Calu3 (cell line): ENCODE measurements at regions not wholly inside any gene's neighbourhood (a gene's known extent, or its start where the extent isn't known, plus 50 kb on each side); places are given as distances from the start of the nearest gene placed in this dataset.

Experiments used
- BruUV-seq: library from RNA; stranded (reverse); fragments of 400-500 nt; replicated peaks from 2 replicates; lab custom pipeline; 2021; lab: Mats Ljungman, UMichigan
- CTCF ChIA-PET: fragments of 300-600 bp; sonication (Branson Sonifier 250); formaldehyde crosslinking; loops from one replicate; lab custom pipeline; 2022; ENCODE audit warnings: antibody characterized with exemption; lab: Charles Lee
- DNase-seq: peaks from one replicate; pipeline ENCODE4 v3.0.0; 2022
- H3K27ac Mint-ChIP-seq: one replicate; pipeline ENCODE4 v1.8.0; 2022; ENCODE audit warnings: mixed read lengths; ENCODE audit not compliant: unreplicated experiment
- H3K27me3 Mint-ChIP-seq: one replicate; pipeline ENCODE4 v1.8.0; 2022; ENCODE audit warnings: mixed read lengths; ENCODE audit not compliant: unreplicated experiment
- H3K36me3 Mint-ChIP-seq: one replicate; pipeline ENCODE4 v1.8.0; 2022; ENCODE audit warnings: mild to moderate bottlenecking, moderate library complexity, mixed read lengths; ENCODE audit not compliant: insufficient read depth, unreplicated experiment
- H3K4me1 Mint-ChIP-seq: one replicate; pipeline ENCODE4 v1.8.0; 2022; ENCODE audit warnings: mild to moderate bottlenecking, low read depth, mixed read lengths; ENCODE audit not compliant: unreplicated experiment
- H3K4me3 Mint-ChIP-seq: one replicate; pipeline ENCODE4 v1.8.0; 2022; ENCODE audit warnings: mild to moderate bottlenecking, low read depth, moderate library complexity, mixed read lengths; ENCODE audit not compliant: unreplicated experiment
- H3K9me3 Mint-ChIP-seq: one replicate; pipeline ENCODE4 v1.8.0; 2022; ENCODE audit warnings: low read depth, mixed read lengths; ENCODE audit not compliant: unreplicated experiment
- CTCF ChIP-seq: fragments of 200-600 bp; IDR thresholded peaks from one replicate; pipeline ENCODE4 v1.8.0; 2022; ENCODE audit warnings: antibody characterized with exemption; ENCODE audit not compliant: unreplicated experiment
- intact Hi-C: fragments of 100-400 bp; cut with micrococcal nuclease; formaldehyde crosslinking; loops from one replicate; pipeline ENCODE4 v1.10.0; 2022; ENCODE audit not compliant: unreplicated experiment

DNA sequence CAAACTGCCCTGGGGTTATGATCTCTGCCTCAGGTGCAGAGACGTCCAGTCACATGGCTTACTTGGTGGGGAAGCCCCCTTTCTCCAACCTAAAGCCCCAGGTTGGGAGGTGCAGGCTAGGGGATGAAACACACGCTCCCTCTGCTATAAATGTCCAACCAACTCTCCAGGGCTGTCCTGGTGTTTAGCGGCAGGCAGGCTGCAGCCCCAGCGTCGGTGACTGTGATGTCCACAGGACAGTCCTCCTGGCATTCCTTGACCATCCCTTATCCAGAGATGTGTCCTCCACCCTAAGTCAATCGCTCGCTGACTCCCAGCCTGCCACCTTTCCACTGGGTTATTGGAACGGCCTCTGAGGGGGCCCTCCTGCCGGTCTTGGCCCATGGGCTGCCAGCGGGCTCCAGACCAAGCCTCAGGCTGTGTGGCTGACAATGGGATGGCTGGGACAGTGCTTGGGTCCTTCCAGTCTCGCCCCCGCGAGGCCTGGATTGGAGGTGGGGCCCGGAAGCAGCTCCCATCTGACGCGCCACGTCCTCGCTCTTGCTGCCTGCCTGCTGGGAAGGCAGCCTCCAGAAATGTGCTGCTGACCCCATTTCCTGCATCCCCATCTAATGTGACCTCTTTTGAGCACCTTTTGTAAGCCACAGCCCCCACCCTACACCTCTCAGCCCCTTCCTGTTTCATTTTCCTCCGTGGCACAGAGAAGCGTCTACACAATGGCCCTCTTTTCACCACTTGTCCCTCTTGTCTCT is 60.8 kb upstream of the ADRA2C start:
- Mint-ChIP-seq H3K27ac (no peak overlapping the region), H3K27me3 (peaks cover 80% of the 10 kb centered on the region), H3K36me3 (no peaks in the 10 kb centered on the region), H3K4me3 (no peak overlapping the region), H3K4me1 (no peaks in the 10 kb centered on the region), H3K9me3 (no peaks in the 10 kb centered on the region)
- no peak for TF ChIP-seq CTCF
- intact Hi-C loops = no loop called here
- CTCF ChIA-PET = no interaction called here
- no peak for DNase-seq
- no TSS peak for BruUV-seq

DNA sequence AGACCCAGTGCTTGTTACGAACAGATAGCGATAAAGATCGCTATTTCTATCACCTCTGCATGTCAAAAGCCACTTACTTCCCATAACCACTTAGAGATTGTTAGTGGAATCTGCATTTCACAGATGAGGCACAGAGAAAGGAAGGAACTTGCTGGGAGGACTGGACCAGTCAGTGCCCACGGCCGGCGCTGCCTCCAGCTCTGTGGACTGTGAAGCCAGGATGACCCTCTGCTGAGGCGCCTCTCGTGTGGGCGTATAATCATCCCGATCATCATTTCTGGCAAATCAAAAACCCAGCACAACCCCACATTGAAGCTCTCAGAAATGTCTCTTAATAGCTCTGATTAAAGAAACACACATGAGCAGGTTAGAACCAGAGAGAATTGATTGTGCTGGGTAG is 61.5 kb upstream of the ADRA2C start:
- Mint-ChIP-seq H3K36me3 (no peaks in the 10 kb centered on the region), H3K9me3 (no peaks in the 10 kb centered on the region), H3K27me3 (peaks cover 86% of the 10 kb centered on the region), H3K4me3 (no peak overlapping the region), H3K27ac (no peak overlapping the region), H3K4me1 (no peaks in the 10 kb centered on the region)
- CTCF ChIA-PET = no interaction called here
- BruUV-seq = no TSS peak
- intact Hi-C loops = no loop called here
- no peak for DNase-seq
- TF ChIP-seq CTCF = no peak

- BruUV-seq = no TSS peak
- Mint-ChIP-seq H3K27me3 (peaks cover 86% of the 10 kb centered on the region), H3K9me3 (no peaks in the 10 kb centered on the region), H3K4me1 (no peaks in the 10 kb centered on the region), H3K4me3 (no peak overlapping the region), H3K36me3 (no peaks in the 10 kb centered on the region), H3K27ac (no peak overlapping the region)
- DNase-seq = no peak
- intact Hi-C loops = no loop called here
- no peak for TF ChIP-seq CTCF
- CTCF ChIA-PET = no interaction called here
Observed at GRCh38 chr4:3703677-3704521, 62.3 kb upstream of the ADRA2C start.

DNA sequence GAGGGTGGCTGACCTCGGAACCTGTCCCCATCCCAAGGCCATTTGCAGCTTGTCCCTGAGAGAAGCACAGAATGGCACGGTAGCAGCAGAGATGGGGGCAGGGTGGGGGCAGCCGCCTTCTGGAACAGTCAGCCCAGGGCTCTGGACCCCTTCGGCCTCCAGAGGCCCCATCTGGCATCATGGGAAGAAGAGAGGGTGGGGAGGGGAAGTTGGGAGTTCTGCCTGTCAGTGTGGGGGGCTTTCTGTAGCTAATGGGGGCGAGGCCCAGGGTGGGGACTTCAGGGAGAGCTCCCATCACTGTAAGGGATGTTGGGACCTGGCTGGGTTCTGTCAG is 62.9 kb upstream of the ADRA2C start:
- BruUV-seq = no TSS peak
- Mint-ChIP-seq H3K27me3 (peaks cover 87% of the 10 kb centered on the region), H3K9me3 (no peaks in the 10 kb centered on the region), H3K36me3 (no peaks in the 10 kb centered on the region), H3K4me3 (no peak overlapping the region), H3K27ac (no peak overlapping the region), H3K4me1 (no peaks in the 10 kb centered on the region)
- CTCF ChIA-PET = no interaction called here
- intact Hi-C loops = no loop called here
- no peak for TF ChIP-seq CTCF
- no peak for DNase-seq
